Activated gamma-delta T cell treated with anti-CD3 and anti-CD28 coated beads, Interleukin-2, amount 50 U/mL, for 16 hours (primary cell): ENCODE measurements at regions not wholly inside any gene's neighbourhood (a gene's known extent, or its start where the extent isn't known, plus 50 kb on each side); places are given as distances from the start of the nearest gene placed in this dataset.
"Not testable (repeated sequence)": the region's sequence is repeated elsewhere in the genome, so short reads cannot be mapped to it uniquely, and the experiment has no call there.

Experiments
- DNase-seq: peaks from one replicate; pipeline ENCODE4 v3.0.0-alpha.2; 2020; ENCODE audit warnings: low read depth

DNA sequence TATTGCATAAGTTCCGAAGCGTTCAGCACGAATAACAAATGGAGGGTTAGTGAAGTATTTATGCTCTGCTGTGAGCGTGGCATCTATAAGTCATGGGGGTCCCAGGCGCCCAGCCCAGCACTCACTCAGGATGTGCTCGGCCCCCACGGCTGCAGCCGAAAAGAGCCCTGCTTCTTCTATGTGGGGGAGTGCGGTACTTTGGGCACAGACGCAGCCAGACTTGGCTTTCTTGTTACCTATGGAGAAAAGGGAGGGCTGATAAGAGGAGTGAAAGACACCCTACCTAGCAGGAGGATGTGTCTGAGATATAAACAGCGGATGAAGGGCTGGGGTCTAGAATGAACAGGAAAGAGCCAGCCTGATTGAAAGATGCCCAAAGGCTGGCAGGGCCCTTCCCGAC lies 51.4 kb downstream of the MRPL36 start:
- no peak for DNase-seq

DNA sequence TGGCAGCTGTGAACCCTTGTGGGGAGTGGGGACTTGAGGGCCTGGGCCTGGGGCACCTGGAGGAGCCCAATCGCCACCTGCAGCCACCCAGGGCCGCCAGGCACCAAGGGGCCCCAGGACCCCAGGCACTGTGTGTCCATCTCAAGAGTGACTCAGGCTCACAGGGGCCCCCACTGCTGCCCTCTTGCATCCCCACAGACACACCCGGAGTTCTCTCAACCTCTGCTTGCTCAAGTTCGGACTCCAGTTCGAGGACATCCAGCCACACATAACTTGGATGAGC lies 51.9 kb downstream of the MRPL36 start:
- no peak for DNase-seq

DNA sequence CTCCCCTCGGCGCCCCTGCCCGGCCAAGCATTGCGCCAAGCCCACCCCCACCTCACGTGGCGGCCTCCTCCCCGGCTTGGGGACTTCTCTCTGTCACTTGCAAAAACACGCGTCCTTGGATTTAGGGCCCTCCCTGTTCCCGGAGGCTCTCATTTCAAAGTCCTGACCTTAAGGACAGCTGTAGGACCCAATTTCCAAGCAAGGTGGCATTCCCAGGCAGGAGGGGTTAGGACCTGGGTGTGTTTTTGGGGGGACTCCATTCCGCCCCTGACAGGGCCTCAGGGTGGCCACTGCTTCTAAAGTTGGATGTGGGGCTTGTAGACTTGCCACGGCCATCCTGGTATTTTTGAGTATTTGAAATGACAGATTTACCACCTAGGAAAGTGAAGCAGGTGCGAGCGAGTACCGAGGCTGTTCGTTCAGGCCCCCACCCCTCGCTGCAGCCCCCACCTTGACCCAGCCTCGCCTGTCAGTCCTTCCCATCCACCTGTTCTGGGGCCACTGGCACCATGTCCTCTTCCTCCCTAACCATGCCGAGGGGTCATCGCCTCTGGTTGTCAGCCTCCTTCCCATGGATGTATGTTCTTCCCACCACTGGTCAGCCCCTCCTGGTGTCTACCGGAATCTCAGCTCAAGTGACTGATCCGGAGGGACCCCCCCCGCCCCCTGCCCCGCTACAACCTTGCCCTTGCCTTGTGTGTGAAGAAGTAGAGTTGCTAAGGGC lies 52.4 kb downstream of the MRPL36 start:
- no peak for DNase-seq

DNA sequence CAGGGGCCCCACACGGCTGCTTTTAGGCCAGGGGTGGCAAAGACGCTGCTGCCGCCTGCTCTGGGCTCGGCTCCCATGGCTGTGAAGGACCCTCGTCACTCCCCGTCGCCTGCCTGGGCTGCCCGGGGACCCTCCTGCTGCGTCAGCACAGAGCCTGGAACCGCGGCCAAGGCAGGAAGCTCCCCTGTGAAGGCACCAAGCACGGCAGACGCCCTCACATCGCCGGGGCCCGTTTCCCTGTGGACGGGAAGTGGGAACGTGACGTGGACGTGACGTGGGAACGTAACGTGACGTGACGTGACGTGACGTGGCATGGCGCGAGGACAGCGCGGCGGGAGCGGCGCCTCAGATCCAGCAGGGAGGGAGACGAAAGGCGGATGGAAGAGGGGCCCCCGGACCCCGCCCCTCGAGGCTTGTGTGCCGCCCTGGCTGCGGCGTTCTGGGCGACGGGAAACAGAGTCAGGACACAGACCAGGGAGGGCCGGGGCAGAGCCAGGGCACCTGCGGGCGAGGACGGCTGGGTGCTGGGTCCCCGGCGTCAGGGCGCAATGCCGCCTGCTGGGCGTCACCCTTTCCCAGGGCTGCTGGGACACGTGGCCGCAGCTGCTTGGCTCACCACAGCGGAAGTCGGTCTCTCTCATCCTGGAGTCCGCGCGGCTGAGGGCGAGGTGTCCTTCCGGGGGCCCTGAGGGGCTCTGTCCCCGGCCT lies 53.1 kb downstream of the MRPL36 start:
- no peak for DNase-seq

DNA sequence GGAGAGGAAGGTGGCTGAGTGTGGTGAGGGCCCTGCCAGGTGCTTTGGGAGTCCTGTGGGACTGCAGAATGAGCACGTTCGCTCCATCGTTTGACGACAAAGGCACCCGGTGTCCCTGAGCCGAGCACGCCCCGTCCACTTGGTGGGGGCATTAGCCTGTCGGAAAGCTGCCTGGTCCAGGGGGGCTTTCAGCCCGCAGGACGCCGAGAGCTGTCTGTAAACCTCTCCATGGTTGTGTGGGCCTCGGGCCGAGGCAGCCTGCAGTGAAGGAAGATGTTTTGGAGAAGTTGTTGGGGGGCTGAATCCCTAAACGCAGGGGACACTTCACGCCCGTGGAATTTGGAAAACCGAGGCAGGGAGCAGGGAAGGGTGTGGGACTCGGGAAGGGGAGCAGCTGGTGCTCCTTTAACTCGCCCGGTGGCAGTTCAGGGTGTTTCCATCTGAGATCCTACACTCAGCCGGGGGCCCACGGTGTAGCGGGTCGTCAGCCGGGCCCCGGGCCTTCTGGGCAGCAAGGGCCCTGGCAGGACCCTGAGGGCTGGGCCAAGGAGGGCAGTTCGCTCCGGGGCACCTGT lies 53.8 kb downstream of the MRPL36 start:
- no peak for DNase-seq

DNA sequence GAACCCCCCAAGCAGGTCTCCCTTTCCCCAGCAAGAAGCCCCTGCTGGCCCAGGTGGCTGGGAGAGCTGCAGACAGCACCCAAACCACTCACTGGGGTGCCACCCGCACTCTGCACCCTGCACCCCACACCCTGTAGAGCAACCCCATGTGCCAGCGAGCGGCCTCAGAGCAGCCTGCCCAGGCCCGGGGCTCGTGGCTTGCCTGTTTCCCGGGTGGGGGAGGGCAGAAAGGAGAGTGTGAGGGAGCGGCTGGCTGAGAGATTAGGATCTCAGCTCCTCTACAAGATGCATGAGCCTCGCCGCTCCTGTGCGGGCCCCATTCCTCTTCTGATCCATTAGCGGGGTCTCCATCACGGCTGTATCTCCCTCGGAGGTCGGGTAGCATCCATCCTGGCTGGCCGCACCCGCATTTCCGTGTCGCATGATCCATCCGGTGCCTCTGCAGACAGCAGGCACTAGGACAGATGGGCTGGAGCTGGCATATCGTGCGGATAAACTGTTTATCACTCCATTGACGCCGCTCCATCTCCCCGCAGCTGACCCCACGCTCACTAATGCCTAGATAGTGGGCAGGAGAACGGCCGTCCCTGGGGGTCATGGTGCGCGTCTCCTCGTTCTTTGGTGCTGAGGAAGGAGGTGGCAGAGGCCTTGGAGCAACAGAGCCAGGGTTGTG lies 54.4 kb downstream of the MRPL36 start:
- no peak for DNase-seq

DNA sequence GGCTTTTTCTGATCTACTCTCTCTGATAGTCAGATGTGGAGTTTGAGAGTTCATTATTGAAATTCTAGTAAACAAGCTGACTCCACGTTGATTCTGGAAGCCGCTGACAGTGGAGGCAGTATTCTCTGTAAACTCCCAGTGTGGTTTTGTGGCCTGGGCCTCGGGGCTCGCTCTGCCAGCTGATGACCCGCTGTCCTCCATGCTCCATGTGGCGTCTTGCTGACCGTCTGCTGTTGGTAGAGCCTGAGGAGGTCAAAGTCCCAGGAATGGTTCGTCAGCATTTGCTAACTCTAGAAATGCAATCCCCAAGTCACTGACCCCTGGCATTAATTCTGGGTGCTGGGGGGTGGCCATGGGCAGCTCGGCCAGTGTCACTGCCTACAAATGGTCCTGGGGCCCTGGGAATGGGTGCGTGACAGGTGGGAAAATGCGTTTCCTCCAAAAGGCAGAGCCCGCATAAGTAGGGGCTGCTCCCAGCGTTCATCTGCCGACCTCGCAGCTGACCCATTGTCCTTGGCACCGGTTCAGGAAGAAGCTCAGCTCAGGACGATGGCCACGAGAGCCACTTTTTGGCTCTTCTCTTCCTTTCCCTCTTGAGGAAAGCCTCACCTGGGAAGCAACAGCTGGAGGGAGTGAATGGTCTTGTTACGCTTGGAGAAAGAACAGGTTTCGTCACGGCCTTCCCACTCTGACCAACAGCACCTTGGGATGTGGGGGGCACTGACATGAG lies 55.1 kb downstream of the MRPL36 start:
- no peak for DNase-seq

DNA sequence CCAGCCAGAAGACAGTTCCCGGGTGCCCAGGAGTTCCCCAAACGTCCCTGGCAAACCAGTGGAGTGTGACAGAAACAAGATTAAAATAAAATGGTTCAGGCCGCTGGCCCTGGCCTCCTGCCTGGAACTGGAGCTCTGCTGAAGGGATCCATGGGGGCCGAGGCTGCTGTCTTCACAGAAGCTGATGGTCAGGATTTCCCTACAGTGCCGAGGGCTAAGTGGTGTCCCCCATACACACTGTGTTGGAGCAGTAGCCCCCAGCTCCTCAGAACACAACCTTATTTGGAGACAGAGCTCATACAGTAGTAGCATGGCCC lies 55.9 kb downstream of the MRPL36 start:
- DNase-seq = no peak

DNA sequence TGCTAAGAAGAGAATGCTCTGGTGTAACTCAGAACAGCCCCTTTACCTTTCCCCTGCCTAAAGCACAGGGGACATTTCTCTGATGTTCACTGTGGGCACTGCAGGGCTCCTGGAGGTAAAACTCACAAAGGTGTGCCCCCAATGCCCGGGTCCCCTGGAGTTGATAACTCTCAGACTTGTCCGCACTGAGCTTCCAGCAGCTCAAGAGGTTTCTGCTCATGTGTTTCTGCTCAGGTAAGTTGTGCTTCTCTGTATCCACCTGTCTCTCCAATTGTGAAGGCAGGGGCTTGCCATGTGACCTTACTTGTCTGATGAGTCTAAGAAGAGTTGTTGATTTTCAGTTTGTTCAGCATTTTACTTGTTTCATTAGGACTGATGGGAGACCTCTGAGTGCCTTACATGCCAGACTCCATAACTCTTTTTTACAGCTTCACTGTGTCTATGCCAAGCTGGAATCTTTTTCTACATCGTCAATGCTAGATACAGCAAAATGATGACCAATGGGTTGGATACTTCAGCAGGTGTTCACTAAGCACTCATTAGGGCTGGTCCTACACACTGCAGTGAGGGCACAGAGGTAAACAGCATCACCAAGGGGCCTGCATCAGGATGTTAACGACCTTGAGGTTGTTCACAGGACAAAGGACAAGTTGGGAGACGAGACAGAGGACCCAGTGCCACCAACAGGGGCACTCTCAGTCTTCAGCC lies 56.4 kb downstream of the MRPL36 start:
- DNase-seq = no peak

DNA sequence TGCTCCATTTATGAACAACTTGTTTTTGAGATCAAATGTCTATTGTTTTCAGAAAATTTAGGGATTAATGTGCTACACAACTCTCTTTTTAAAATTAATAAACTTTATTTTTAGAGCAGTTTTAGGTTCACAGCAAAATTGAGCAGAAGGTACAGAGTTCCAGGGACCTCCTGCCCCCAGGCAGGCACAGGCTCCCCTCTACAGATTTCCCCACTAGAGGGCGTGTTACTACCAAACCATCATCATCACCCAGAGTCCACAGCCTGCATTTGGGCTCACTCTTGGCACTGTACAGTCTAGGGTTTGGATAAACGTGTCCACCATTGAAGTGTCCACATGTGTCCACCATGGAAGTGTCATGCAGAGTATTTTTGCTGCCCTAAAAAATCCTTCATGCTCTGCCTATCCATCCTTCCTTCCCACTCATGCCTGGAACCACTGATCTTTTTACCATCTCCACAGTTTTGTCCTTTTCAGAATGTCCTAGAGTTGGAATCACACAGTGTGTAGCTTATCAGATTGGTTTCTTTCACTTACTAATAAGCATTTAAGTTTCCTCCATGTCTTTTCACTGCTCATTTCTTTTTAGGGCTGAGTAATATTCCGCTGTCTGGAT lies 61.7 kb downstream of the MRPL36 start:
- DNase-seq = peak; percentile 21

DNA sequence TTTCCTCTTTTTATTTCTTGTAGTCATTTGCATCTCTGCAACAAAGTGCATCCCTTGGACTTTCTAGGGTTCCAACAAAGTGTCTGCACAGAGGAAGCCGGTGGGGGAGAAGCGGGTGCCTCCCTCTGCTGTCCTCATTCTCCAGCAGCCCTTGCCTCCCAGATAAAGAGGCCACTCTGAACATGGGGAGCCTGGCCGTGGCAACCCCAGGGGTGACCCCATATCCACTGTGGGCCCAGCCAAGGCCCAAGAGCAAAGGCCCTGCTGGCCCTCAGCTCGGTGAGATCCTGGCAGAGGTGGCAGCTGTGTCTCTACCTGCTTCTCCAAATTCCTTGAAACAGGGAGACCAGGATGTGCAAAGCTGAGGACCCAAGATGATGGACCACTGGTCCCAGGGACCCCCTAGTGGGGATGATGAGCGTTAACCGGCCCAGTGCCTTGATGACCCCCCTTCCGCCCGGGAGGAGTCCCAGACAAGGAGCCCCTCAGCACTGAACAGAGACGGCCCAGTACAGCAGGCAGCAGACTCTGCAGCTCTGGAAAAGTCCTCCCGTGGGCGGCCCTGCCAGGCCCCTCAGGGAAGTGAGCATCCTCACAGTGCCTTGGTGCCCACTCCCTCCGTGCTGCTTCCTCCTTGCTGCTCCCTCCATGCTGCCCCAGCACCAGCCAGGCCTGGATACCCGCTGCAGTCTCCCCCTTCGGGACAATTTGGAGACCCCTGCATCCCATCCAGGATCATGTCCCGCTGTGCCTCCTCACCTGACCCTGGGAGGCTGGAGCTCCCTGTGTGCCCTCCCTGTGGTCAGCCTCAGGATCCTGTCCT lies 62.5 kb downstream of the MRPL36 start:
- no peak for DNase-seq

DNA sequence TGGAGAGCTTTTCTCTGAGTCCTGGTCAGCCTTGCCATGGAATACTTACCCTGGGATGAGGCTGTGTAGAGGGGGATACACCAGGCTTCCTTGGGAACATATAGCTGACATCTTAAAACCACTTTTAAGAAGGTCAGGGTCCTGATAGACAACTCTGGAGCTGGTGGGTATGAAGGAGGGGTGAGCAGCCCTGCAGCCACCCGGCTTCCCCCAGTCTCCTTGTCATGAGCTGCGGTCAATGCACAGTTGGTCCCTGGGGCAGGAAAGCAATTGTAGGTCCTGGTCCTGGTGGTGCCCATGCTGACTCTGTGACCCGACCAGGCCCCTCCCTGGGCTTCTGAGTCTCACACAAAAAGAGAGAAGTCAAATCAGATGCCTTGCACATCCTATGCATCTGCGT lies 63.6 kb downstream of the MRPL36 start:
- no peak for DNase-seq

DNA sequence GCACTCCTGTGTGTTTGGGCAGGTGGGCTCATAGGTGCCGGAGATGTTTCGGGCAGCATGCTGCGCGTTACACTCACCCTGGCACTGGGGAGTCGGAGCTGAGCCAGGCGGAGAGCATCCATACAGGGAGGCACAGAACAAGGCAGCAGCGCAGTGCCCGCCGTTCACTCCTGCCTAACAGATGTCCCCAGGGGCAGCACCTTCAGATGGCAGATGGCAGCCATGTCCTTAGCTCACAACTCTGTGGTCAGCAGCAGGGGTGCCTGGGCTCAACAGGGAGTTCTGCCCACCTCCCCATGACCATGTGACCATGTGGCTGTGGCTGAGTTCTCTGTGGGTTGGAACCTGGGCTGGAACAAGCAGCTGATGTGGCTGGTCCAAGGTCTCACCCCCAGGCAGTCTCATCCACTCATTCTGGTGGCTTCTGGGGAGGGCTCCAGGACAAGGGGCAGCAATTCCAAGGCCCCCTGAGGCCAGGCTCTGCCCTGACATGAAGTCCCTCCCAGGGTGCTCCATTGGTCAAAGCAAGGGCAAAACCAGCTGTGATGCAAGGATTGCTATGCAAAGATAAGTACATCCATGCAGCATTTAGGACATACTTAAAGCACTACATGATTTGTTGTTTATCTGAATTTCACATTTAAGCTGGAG lies 64.2 kb downstream of the MRPL36 start:
- no peak for DNase-seq

DNA sequence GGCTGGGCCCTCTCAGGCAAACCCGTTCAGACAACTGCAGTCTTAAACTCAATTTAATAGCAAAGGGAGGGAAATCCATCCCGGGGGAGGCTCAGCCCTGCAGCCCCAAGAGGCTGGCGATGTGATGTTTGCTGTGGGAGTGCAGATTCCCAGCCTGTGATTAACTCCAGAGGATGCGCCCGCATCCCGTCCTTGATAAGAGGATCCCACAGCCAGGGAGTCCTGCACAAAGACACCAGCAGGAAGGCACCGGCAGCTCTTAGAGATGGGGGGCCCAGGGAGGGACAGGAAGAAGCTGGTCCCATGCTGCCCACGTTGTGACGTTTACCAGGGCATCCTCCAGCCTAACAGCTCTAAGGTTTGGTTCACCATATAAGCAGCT lies 64.7 kb downstream of the MRPL36 start:
- no peak for DNase-seq

DNA sequence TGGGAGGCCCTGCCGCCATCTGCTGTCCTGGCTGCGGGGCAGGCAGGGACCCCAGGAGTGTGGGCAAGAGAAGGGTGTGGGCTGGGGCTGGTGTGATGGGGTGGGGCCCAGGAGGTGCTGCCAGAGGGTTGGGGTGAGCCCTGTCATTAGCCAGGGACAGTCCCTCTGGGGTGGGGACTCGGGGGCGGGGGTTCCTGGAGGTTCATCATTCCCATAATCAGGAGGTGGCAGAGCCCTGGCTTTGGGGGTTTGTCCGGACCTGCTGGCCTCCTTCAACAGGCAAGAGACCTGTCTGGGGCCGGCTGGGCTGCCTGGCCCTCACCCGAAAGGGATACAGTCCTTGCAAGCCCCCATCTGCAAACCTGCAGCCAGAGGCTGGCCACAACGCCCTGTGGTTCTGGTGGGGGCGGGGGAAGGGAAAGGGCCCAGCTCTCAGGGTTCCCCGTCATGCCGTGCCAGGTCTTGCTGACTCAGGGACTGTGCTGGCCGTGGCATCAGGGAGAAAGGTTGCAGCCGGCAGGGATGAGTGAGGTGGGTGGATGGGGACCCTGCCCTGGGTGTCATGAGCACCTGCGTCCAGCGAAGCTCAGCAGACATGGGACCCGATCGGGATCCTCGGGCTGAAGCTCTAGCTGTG lies 65.2 kb downstream of the MRPL36 start:
- DNase-seq = no peak

DNA sequence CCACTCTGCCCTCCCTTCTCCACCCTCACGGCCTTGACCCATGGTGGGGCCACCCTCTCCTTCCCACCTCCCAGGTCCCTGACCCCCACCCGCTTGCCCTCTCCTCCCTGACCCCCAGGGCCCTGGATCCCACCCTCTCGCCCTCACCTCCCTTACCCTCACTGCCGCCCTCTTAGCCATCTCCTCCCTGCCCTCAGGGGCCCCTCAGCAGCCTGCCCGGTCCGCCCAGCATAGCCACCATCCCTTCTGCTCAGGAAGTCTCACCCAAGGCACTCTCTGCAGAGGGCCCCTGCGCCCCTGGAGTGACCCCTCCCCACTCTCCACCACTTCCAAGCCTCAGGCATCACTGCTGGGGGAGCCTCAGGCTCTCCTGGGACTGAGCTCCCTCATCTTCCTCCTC lies 66.3 kb downstream of the MRPL36 start:
- DNase-seq = no peak

DNA sequence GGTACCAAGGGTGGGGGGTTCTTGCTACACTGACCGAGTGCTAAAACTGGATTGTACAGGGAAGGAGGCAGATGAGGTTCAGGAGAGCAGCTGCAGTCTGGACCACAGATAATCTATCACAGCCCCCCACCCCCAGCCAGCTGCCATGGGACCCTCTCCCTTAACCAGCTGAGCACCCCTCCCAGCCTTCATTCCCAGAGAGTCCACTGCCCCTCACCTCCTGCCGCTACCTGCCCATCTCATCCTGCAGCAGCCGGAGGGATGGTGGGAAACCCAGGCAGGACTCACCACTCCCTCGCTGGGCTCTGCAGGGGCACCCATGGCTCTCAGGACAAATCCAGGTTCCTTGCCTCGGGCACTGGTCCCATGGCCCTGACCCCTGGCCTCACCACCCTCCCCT lies 66.7 kb downstream of the MRPL36 start:
- no peak for DNase-seq

DNA sequence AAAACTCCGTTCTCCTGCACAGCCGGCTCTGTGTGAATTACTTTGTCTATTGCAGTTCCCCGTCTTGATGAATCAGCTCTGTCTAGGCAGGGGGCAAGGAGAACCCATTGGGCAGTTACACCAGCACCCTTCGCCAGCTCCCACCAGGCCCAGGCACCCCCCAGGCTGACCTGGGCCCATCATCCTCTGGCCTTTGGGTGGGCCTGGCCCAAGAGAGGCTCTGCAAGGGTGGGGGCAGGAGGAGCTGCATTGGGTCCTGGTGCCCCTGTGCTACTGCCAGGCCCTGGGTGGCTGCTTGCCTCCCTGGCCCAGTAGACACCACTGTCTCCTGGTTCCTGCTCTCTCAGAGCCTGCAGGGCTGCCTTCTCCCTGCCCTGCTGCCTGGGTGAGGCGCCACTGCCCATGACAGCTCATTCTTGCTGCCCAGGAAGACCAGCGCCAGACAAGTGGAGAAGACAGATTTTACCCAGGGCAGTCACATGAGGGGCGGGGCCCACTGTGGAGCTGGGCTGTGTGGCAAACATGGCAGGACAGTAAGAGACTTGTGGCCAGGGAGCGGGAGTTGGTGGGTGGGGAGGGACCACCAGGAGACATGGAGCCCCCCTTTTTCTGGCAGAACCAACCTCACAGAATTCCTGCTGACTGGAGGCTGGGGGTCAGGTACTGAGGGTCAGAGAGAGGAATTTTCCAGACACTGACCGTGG lies 67.2 kb downstream of the MRPL36 start:
- DNase-seq = no peak

DNA sequence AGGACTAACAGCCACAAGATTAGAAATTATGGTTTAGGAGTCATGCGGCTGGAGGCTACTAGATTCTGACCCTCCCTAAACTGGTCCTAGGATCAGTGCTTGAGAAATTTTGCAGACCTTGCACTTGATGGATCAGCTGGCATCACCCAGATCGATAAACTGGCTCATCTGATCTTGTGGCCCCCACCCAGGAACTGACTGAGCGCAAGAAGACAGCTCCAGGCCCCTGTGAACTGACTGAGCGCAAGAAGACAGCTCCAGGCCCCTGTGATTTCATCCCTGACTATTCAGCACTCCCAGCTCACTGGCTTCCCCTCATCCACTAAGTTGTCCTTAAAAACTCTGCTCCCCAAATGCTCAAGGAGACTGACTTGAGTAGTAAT lies 67.8 kb downstream of the MRPL36 start:
- DNase-seq = not testable (repeated sequence)
